Activated naive CD4-positive, alpha-beta T cell treated with anti-CD3 and anti-CD28 coated beads for 36 hours (primary cell): ENCODE measurements at regions not wholly inside any gene's neighbourhood (a gene's known extent, or its start where the extent isn't known, plus 50 kb on each side); places are given as distances from the start of the nearest gene placed in this dataset.

Source experiments
- CTCF ChIA-PET: fragments of 350-600 bp; sonication (Branson Sonifier 250); formaldehyde crosslinking; loops from one replicate; lab custom pipeline; 2021; ENCODE audit warnings: antibody characterized with exemption; lab: Charles Lee
- DNase-seq: peaks from one replicate; pipeline ENCODE4 v3.0.0-alpha.2; 2020
- H3K27ac Mint-ChIP-seq: one replicate; pipeline ENCODE4 v1.8.0; 2021; ENCODE audit warnings: mild to moderate bottlenecking, mixed read lengths
- H3K27me3 Mint-ChIP-seq: one replicate; pipeline ENCODE4 v1.8.0; 2021; ENCODE audit warnings: low read depth, mixed read lengths
- H3K36me3 Mint-ChIP-seq: one replicate; pipeline ENCODE4 v1.8.0; 2021; ENCODE audit warnings: low read depth, mixed read lengths
- H3K4me1 Mint-ChIP-seq: one replicate; pipeline ENCODE4 v1.8.0; 2021; ENCODE audit warnings: low read depth, mixed read lengths
- H3K4me3 Mint-ChIP-seq: one replicate; pipeline ENCODE4 v1.8.0; 2021; ENCODE audit warnings: mild to moderate bottlenecking, moderate library complexity, mixed read lengths
- H3K9me3 Mint-ChIP-seq: one replicate; pipeline ENCODE4 v1.8.0; 2021; ENCODE audit warnings: mixed read lengths
- intact Hi-C: fragments of 100-400 bp; cut with micrococcal nuclease; formaldehyde crosslinking; loops from one replicate; pipeline ENCODE4 v1.15.1; 2023

DNA sequence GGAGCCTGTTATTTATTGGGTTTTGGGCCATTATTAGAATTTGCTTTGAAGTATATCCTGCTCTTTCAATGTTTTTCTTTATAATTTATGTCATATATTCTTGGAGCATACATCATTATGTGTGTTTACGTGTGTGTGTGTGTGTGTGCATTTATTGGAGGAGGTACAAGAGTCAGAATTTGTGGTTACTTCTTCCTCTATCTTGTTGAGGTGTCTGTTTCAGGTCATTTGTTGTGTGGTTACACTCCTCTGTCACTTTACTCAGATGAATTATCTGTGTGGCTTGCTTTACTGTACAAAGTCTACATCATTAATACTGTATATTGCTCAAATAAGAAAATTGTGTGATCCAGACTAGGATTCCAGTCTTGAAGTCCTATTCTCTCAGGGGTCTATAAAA lies 1957.4 kb upstream of the TENM3 start:
- intact Hi-C loops = no loop called here
- no peak for DNase-seq
- Mint-ChIP-seq H3K4me3 (no peak overlapping the region), H3K27me3 (no peaks in the 10 kb centered on the region), H3K4me1 (no peaks in the 10 kb centered on the region), H3K36me3 (no peaks in the 10 kb centered on the region), H3K27ac (no peak overlapping the region), H3K9me3 (peaks cover 7% of the 10 kb centered on the region)
- CTCF ChIA-PET = no interaction called here

DNA sequence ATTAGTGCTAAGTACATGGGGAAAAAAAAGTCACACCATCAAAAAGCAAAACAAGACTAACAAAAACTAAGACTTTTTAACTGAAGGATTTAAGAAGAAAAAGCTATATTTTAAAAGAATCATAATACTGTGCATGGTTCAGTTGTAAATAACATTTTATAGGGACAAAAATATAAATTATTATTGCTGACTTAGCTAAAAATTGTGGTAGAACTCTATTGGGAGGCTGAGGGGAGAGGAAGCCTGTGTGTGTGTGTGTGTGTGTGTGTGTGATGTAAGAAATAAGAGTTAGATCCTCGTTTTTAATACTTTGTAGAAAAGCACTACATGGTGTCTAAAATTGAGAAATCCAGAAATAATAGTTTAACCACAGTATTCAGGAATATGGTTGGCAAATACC lies 1950.9 kb upstream of the TENM3 start:
- Mint-ChIP-seq H3K9me3 (peaks cover 8% of the 10 kb centered on the region), H3K27me3 (no peaks in the 10 kb centered on the region), H3K27ac (no peak overlapping the region), H3K4me3 (no peak overlapping the region), H3K36me3 (no peaks in the 10 kb centered on the region), H3K4me1 (no peaks in the 10 kb centered on the region)
- DNase-seq = no peak
- CTCF ChIA-PET = no interaction called here
- intact Hi-C loops = no loop called here

DNA sequence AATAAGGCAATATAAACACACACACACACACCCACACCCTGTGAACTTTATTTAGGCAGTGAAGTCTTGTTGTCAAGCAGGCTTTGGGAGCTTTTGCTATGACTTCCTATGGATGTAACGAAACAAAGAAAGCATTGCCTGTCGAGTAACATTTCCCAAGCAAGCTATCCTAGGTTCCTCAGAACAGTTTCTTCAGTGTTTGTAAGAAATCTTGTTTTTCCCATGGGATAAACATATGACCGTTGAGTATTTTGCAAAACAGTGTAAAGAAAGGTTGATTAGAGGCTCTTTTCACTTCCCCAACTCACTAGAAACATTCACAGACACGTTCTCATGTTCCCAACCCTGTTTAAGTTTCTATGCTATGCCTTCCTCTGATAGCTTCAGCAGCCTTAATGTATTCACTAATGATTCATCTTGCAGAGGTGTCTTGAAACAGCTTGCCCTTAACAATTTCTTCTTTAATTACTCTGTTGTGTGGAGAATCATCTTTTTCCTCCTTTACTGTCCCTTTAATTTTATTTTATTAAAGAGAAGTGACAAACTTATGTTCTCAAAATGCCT lies 1947.1 kb upstream of the TENM3 start:
- Mint-ChIP-seq H3K27ac (no peak overlapping the region), H3K4me1 (no peaks in the 10 kb centered on the region)

GRCh38 chr4:180304321-180304720 lies 1938.9 kb upstream of the TENM3 start:
- intact Hi-C loops = no loop called here
- DNase-seq = no peak
- no peaks in the 10 kb centered on the region for H3K27me3 Mint-ChIP-seq
- H3K36me3 Mint-ChIP-seq = no peaks in the 10 kb centered on the region
- H3K4me3 Mint-ChIP-seq = no peak overlapping the region
- H3K4me1 Mint-ChIP-seq = no peaks in the 10 kb centered on the region
- peaks cover 3% of the 10 kb centered on the region for H3K9me3 Mint-ChIP-seq
- CTCF ChIA-PET = no interaction called here
- H3K27ac Mint-ChIP-seq = no peak overlapping the region

More for the DNA sequence above, 1947.1 kb upstream of the TENM3 start:
- Mint-ChIP-seq H3K36me3 (no peaks in the 10 kb centered on the region), H3K4me3 (no peak overlapping the region), H3K27me3 (no peaks in the 10 kb centered on the region), H3K9me3 (peaks cover 8% of the 10 kb centered on the region)
- DNase-seq = no peak
- intact Hi-C loops = no loop called here
- CTCF ChIA-PET = interaction anchor here (0.6 kb wide), 1 partner anchor 108 kb away, joined by 3 read pairs; no protein-coding TSS in a partner anchor

DNA sequence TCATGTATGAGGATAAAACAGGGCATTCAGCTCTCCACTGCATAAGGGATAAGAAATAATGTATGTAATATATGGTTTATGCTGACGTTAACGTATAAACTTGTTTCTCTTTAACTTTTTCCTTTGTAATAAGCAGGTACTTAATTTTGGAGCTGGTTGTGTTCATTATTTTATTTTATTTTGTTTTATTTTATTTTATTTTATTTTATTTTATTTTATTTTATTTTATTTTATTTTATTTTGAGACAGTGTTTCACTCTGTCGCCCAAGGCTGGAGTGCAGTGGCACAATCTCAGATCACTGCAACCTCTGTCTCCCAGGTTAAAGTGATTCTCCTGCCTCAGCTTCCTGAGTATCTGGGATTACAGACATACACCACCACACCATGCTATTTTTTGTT lies 1932.6 kb upstream of the TENM3 start:
- H3K9me3 Mint-ChIP-seq = peaks cover 3% of the 10 kb centered on the region
- no peaks in the 10 kb centered on the region for H3K4me1 Mint-ChIP-seq
- H3K36me3 Mint-ChIP-seq = no peaks in the 10 kb centered on the region
- CTCF ChIA-PET = no interaction called here
- DNase-seq = no peak
- no peaks in the 10 kb centered on the region for H3K27me3 Mint-ChIP-seq
- no peak overlapping the region for H3K27ac Mint-ChIP-seq
- intact Hi-C loops = no loop called here
- no peak overlapping the region for H3K4me3 Mint-ChIP-seq

GRCh38 chr4:180314972-180315371 lies 1928.2 kb upstream of the TENM3 start:
- no peaks in the 10 kb centered on the region for H3K9me3 Mint-ChIP-seq
- no peaks in the 10 kb centered on the region for H3K36me3 Mint-ChIP-seq
- CTCF ChIA-PET = no interaction called here
- no peaks in the 10 kb centered on the region for H3K27me3 Mint-ChIP-seq
- no peak overlapping the region for H3K27ac Mint-ChIP-seq
- H3K4me1 Mint-ChIP-seq = no peaks in the 10 kb centered on the region
- no peak for DNase-seq
- no peak overlapping the region for H3K4me3 Mint-ChIP-seq
- intact Hi-C loops = no loop called here

DNA sequence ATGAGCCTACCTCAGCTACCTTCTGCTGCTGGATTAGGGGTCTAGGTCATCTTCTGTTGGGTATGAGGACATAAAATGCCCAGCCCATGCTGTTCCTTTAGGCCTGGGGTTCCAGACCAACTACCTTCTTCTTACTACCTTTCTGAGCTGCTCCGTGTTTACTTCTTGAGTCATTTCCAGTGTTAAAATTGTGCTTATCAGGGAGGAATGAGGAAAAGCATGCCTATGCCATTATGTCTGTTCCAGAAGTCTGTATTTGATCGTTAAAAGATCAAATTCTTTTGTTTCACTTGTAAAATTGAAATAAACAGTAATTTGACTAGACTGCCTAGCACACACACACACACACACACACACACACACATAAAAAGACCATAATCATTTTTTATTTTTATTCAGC lies 1912.7 kb upstream of the TENM3 start:
- H3K27me3 Mint-ChIP-seq = no peaks in the 10 kb centered on the region
- intact Hi-C loops = no loop called here
- no peaks in the 10 kb centered on the region for H3K36me3 Mint-ChIP-seq
- no peak for DNase-seq
- H3K9me3 Mint-ChIP-seq = no peaks in the 10 kb centered on the region
- CTCF ChIA-PET = no interaction called here
- no peak overlapping the region for H3K27ac Mint-ChIP-seq
- H3K4me3 Mint-ChIP-seq = no peak overlapping the region
- no peaks in the 10 kb centered on the region for H3K4me1 Mint-ChIP-seq

DNA sequence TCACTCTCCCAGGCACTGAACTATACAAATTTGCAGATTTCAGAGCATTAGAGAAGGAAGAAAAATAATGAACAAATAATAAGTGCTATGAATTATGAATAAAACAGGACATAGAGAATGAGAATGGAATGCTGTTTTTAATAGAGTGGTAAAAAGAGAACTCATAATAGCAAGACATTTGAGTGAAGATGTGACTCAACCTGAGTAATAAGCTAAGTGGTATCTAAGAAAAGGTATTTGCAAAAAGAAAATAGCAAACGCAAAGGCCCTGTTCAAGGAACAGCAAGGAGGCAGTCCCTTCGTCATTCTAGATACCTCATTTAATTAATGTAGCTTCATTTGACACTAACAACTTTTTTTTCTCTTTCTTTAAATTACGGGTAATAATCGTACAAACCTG lies 1910.0 kb upstream of the TENM3 start:
- DNase-seq = no peak
- Mint-ChIP-seq H3K36me3 (no peaks in the 10 kb centered on the region), H3K9me3 (no peaks in the 10 kb centered on the region), H3K27me3 (no peaks in the 10 kb centered on the region), H3K4me1 (no peaks in the 10 kb centered on the region), H3K4me3 (no peak overlapping the region), H3K27ac (no peak overlapping the region)
- CTCF ChIA-PET = no interaction called here
- intact Hi-C loops = no loop called here

DNA sequence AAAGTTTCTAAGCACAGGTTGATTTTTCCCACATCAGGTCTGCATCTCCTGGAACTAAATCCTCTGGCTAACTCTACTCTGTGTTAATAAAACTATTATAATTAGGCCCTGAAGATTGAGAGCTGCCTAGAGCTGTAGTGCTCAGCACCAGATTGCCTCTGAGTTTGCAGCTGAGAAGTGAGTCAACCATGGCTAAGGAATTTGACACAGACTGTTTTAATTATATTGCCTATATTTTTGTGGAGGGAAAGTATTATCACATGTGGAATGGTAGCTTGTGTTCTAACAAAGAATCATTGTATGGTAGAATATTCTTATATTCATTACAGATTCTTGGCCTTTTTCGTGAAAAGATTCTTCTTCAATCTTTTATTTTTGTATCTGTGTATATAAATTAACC lies 1907.6 kb upstream of the TENM3 start:
- no peak overlapping the region for H3K4me3 Mint-ChIP-seq
- no peak for DNase-seq
- CTCF ChIA-PET = no interaction called here
- intact Hi-C loops = no loop called here
- H3K4me1 Mint-ChIP-seq = no peaks in the 10 kb centered on the region
- H3K27me3 Mint-ChIP-seq = no peaks in the 10 kb centered on the region
- H3K9me3 Mint-ChIP-seq = no peaks in the 10 kb centered on the region
- no peaks in the 10 kb centered on the region for H3K36me3 Mint-ChIP-seq
- H3K27ac Mint-ChIP-seq = no peak overlapping the region

- Mint-ChIP-seq H3K36me3 (no peaks in the 10 kb centered on the region), H3K4me1 (no peaks in the 10 kb centered on the region), H3K4me3 (no peak overlapping the region), H3K27ac (no peak overlapping the region), H3K27me3 (no peaks in the 10 kb centered on the region), H3K9me3 (no peaks in the 10 kb centered on the region)
- no peak for DNase-seq
- CTCF ChIA-PET = interaction anchor here (0.7 kb wide), 1 partner anchor 443 kb away, joined by 3 read pairs; no protein-coding TSS in a partner anchor
- intact Hi-C loops = no loop called here
Measured at GRCh38 chr4:180336494-180337090, 1906.6 kb upstream of the TENM3 start.

DNA sequence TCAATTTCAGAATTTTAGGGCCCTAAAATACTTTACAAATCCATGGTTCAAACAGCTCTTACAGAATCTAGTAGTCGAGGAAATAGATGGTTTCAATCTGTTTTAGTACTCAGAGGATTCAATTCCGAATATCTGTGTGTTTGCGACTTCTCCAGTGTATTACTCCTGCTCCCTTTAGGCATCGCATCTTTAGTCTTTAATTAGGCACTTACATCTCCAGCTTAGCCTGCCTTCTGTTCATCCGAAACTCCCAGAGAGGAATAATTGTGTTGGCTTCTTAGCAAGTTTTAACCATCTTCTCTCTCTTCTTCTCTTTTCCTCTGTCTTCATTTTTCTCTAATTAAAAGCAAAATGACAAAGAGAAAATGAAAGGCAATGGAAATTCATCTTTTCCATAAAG lies 1901.3 kb upstream of the TENM3 start:
- no peaks in the 10 kb centered on the region for H3K9me3 Mint-ChIP-seq
- H3K27me3 Mint-ChIP-seq = no peaks in the 10 kb centered on the region
- no peak for DNase-seq
- H3K36me3 Mint-ChIP-seq = no peaks in the 10 kb centered on the region
- no peaks in the 10 kb centered on the region for H3K4me1 Mint-ChIP-seq
- CTCF ChIA-PET = no interaction called here
- no peak overlapping the region for H3K4me3 Mint-ChIP-seq
- H3K27ac Mint-ChIP-seq = no peak overlapping the region
- intact Hi-C loops = no loop called here

- CTCF ChIA-PET = interaction anchor here (0.6 kb wide), 1 partner anchor 17 kb away, joined by 7 read pairs; no protein-coding TSS in a partner anchor
Measured at GRCh38 chr4:180350901-180351300, 1892.3 kb upstream of the TENM3 start.

GRCh38 chr4:180356766-180357165 lies 1886.4 kb upstream of the TENM3 start:
- intact Hi-C loops = no loop called here
- Mint-ChIP-seq H3K27ac (no peak overlapping the region), H3K27me3 (no peaks in the 10 kb centered on the region), H3K36me3 (no peaks in the 10 kb centered on the region), H3K4me3 (no peak overlapping the region), H3K9me3 (peaks cover 17% of the 10 kb centered on the region), H3K4me1 (no peaks in the 10 kb centered on the region)
- DNase-seq = no peak
- CTCF ChIA-PET = no interaction called here

More at GRCh38 chr4:180350901-180351300, 1892.3 kb upstream of the TENM3 start:
- Mint-ChIP-seq H3K4me1 (no peaks in the 10 kb centered on the region), H3K4me3 (no peak overlapping the region), H3K9me3 (peaks cover 4% of the 10 kb centered on the region), H3K36me3 (no peaks in the 10 kb centered on the region), H3K27ac (no peak overlapping the region), H3K27me3 (no peaks in the 10 kb centered on the region)
- intact Hi-C loops = no loop called here
- DNase-seq = no peak
